Thyroid gland (tissue), 4 donors: ENCODE measurements at regions not wholly inside any gene's neighbourhood (a gene's known extent, or its start where the extent isn't known, plus 50 kb on each side); places are given as distances from the start of the nearest gene placed in this dataset.

Experiments used
- DNase-seq, 2 donors: peaks; one replicate each; pipeline ENCODE4 v3.0.0-alpha.2; 2019
- H3K27ac ChIP-seq, 3 donors: fragments of 200-600 bp; sonication (generic); 1 replicate in 2 of 3; 2 replicates in 1 of 3; pipeline ENCODE4 v1.5.1; 2016 to 2019; ENCODE audit warnings: mild to moderate bottlenecking in 1 of 3, moderate library complexity in 1 of 3
- H3K27me3 ChIP-seq: fragments of 200-600 bp; sonication (generic); one replicate; pipeline ENCODE4 v1.5.1; 2019
- H3K36me3 ChIP-seq, 2 donors: fragments of 200-600 bp; sonication (generic); one replicate each; pipeline ENCODE4 v1.5.1; 2016 to 2019
- H3K4me1 ChIP-seq, 2 donors: fragments of 200-600 bp; sonication (generic); one replicate each; pipeline ENCODE4 v1.5.1; 2017 to 2019
- H3K4me3 ChIP-seq, 3 donors: fragments of 200-600 bp; sonication (generic); replicated peaks in 1 of 3; 1 replicate in 2 of 3; 2 replicates in 1 of 3; pipeline ENCODE4 v1.5.1; 2016; ENCODE audit warnings: mild to moderate bottlenecking in 1 of 3
- H3K9me3 ChIP-seq: fragments of 200-600 bp; sonication (generic); one replicate; pipeline ENCODE4 v1.5.1; 2017
- CTCF ChIP-seq, 6 experiments: fragments of 200-600 bp in 3 of 6; fragments of 450-650 bp in 3 of 6; sonication (generic) in 3 of 6; IDR thresholded peaks; one replicate each; pipeline ENCODE4 v1.5.1; 2016 to 2019; ENCODE audit warnings: antibody characterized with exemption in 6 of 6, mild to moderate bottlenecking in 2 of 6, inconsistent platforms in 1 of 6, moderate library complexity in 1 of 6
- POLR2A ChIP-seq, 2 donors: fragments of 450-650 bp; IDR thresholded peaks; one replicate each; pipeline ENCODE4 v1.6.1; 2017; ENCODE audit warnings: antibody characterized with exemption in 2 of 2, mild to moderate bottlenecking in 2 of 2, moderate library complexity in 1 of 2
- WGBS, 2 donors: methylation state at CpG; one replicate each; pipeline ENCODE4 v1.1.5; 2017; 5-methylcytosine and 5-hydroxymethylcytosine counted together
- intact Hi-C: fragments of 100-400 bp; cut with DNase I; formaldehyde crosslinking; loops from one replicate; pipeline ENCODE4 v1.15.1; 2023

- H3K36me3 ChIP-seq, result no peaks in the 10 kb centered on the region
- no peak for DNase-seq
- no peak overlapping the region for H3K27ac ChIP-seq
- no peak for TF ChIP-seq POLR2A (IDR thresholded peaks at IDR 0.05)
- TF ChIP-seq CTCF (IDR thresholded peaks at IDR 0.05), result no peak
- H3K9me3 ChIP-seq, result no peaks in the 10 kb centered on the region
- intact Hi-C loops, result no loop called here
- no peaks in the 10 kb centered on the region for H3K27me3 ChIP-seq
- H3K4me3 ChIP-seq, result no peak overlapping the region
- WGBS, 2 donors, result 61 to 70% methylated on average over 14 to 15 of the region's 18 CpGs
- H3K4me1 ChIP-seq, result no peaks in the 10 kb centered on the region
These were observed 210.0 kb upstream of the SALL3 start for GRCh38 chr18:78769502-78770105.

- H3K4me1 ChIP-seq, result no peaks in the 10 kb centered on the region
- H3K9me3 ChIP-seq, result no peaks in the 10 kb centered on the region
- H3K27ac ChIP-seq, result no peak overlapping the region
- H3K27me3 ChIP-seq, result no peaks in the 10 kb centered on the region
- 72 to 74% methylated on average over 21 of the region's 21 CpGs for WGBS, 2 donors
- no peak overlapping the region for H3K4me3 ChIP-seq
- DNase-seq, result no peak
- no peaks in the 10 kb centered on the region for H3K36me3 ChIP-seq
- intact Hi-C loops, result no loop called here
- TF ChIP-seq POLR2A (IDR thresholded peaks at IDR 0.05) (no peak), CTCF (IDR thresholded peaks at IDR 0.05) (no peak)
These were observed 209.3 kb upstream of the SALL3 start for GRCh38 chr18:78770139-78770822.

- H3K4me1 ChIP-seq, result no peaks in the 10 kb centered on the region
- intact Hi-C loops, result no loop called here
- DNase-seq, result no peak
- no peak overlapping the region for H3K4me3 ChIP-seq
- no peaks in the 10 kb centered on the region for H3K36me3 ChIP-seq
- no peaks in the 10 kb centered on the region for H3K27me3 ChIP-seq
- WGBS, 2 donors, result 76 to 80% methylated on average over 11 to 12 of the region's 12 CpGs
- H3K27ac ChIP-seq, result no peak overlapping the region
- no peaks in the 10 kb centered on the region for H3K9me3 ChIP-seq
- no peak for TF ChIP-seq POLR2A (IDR thresholded peaks at IDR 0.05)
- TF ChIP-seq CTCF (IDR thresholded peaks at IDR 0.05), result no peak
These were observed 208.8 kb upstream of the SALL3 start for GRCh38 chr18:78770823-78771139.

GRCh38 chr18:78771496-78772359 is 207.9 kb upstream of the SALL3 start:
- Histone ChIP-seq H3K4me3 (no peak overlapping the region), H3K4me1 (no peaks in the 10 kb centered on the region), H3K9me3 (no peaks in the 10 kb centered on the region), H3K27me3 (no peaks in the 10 kb centered on the region), H3K36me3 (no peaks in the 10 kb centered on the region), H3K27ac (no peak overlapping the region)
- intact Hi-C loops, result no loop called here
- no peak for DNase-seq
- TF ChIP-seq POLR2A (IDR thresholded peaks at IDR 0.05) (no peak), CTCF (IDR thresholded peaks at IDR 0.05) (no peak)
- WGBS, 2 donors, result 68 to 77% methylated on average over 18 to 22 of the region's 22 CpGs
